ENCODE measurements at regions not wholly inside any gene's neighbourhood (a gene's known extent, or its start where the extent isn't known, plus 50 kb on each side); places are given as distances from the start of the nearest gene placed in this dataset.

DNA sequence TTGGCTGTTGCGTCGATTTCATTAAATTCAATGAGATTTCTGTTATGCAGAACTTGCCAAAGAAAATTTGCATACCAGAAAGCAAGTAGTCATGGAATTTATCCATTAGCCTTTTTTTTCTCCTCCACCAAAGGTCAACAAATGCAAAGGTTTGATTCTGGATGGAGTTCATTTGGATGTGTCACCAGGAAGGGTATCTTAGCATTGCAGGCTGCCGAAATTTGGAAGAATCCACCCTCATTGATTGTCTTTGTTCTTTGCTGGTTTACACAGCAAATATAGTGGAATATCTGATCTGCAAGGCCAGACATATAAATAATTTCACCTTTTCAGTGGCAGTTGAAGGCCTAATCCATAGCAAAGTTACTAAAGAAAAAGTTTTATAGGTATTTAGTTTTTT lies 229.4 kb upstream of the SLC35B3 start:
- no peak for TF ChIP-seq POLR2A (IDR thresholded peaks at IDR 0.05)
- TF ChIP-seq CTCF (IDR thresholded peaks at IDR 0.05 in 4 of 5, conservative IDR thresholded peaks at IDR 0.05 in 1 of 5), result no peak

All from gastrocnemius medialis (tissue), 4 donors.